HEK293T (cell line): ENCODE measurements at regions not wholly inside any gene's neighbourhood (a gene's known extent, or its start where the extent isn't known, plus 50 kb on each side); places are given as distances from the start of the nearest gene placed in this dataset.

Experiments
- CTCF ChIA-PET: fragments of 350-600 bp; formaldehyde crosslinking; extraction: SDS; loops from one replicate; lab custom pipeline; 2021; ENCODE audit warnings: antibody characterized with exemption, inconsistent platforms; lab: Yijun Ruan, JAX
- POLR2A ChIA-PET: fragments of 350-600 bp; formaldehyde crosslinking; extraction: SDS; loops from one replicate; lab custom pipeline; 2020; ENCODE audit warnings: antibody characterized with exemption, inconsistent platforms; lab: Yijun Ruan, JAX
- DNase-seq: peaks from one replicate; pipeline ENCODE4 v3.0.0; 2012; ENCODE audit warnings: mixed read lengths; ENCODE audit errors: extremely low spot score
- ARNT ChIP-seq: fragments of 450-650 bp; IDR thresholded peaks from 2 replicates; pipeline ENCODE4 v1.6.1; 2017; ENCODE audit warnings: mild to moderate bottlenecking
- BHLHE40 ChIP-seq: fragments of 450-650 bp; IDR thresholded peaks from 2 replicates; pipeline ENCODE4 v1.6.1; 2016; ENCODE audit warnings: mild to moderate bottlenecking, moderate library complexity, borderline replicate concordance
- CTBP1 ChIP-seq: fragments of 450-650 bp; IDR thresholded peaks from 2 replicates; pipeline ENCODE4 v1.6.1; 2016; ENCODE audit warnings: borderline replicate concordance
- ELF4 ChIP-seq: fragments of 450-650 bp; IDR thresholded peaks from 2 replicates; pipeline ENCODE4 v1.6.1; 2017; ENCODE audit warnings: antibody characterized with exemption
- FOXA1 ChIP-seq: fragments of 450-650 bp; IDR thresholded peaks from 2 replicates; pipeline ENCODE4 v1.6.1; 2016; ENCODE audit warnings: mild to moderate bottlenecking
- FOXK2 ChIP-seq: fragments of 450-650 bp; IDR thresholded peaks from 2 replicates; pipeline ENCODE4 v1.6.1; 2016; ENCODE audit warnings: mild to moderate bottlenecking
- FOXM1 ChIP-seq: fragments of 450-650 bp; IDR thresholded peaks from 2 replicates; pipeline ENCODE4 v1.6.1; 2017; ENCODE audit warnings: mild to moderate bottlenecking, borderline replicate concordance
- HDGF ChIP-seq: fragments of 450-650 bp; IDR thresholded peaks from 2 replicates; pipeline ENCODE4 v1.6.1; 2017; ENCODE audit warnings: antibody characterized with exemption, borderline replicate concordance
- L3MBTL2 ChIP-seq: fragments of 450-650 bp; conservative IDR thresholded peaks from 2 replicates; pipeline ENCODE4 v1.6.1; 2016; ENCODE audit warnings: mild to moderate bottlenecking
- LEF1 ChIP-seq: fragments of 450-650 bp; IDR thresholded peaks from 2 replicates; pipeline ENCODE4 v1.6.1; 2017; ENCODE audit warnings: mild to moderate bottlenecking, borderline replicate concordance
- NFRKB ChIP-seq: fragments of 450-650 bp; IDR thresholded peaks from 2 replicates; pipeline ENCODE4 v1.6.1; 2016; ENCODE audit warnings: mild to moderate bottlenecking, moderate library complexity
- PKNOX1 ChIP-seq: fragments of 450-650 bp; IDR thresholded peaks from 2 replicates; pipeline ENCODE4 v1.6.1; 2016
- SP1 ChIP-seq: fragments of 450-650 bp; IDR thresholded peaks from 2 replicates; pipeline ENCODE4 v1.6.1; 2017
- SUZ12 ChIP-seq: fragments of 450-650 bp; IDR thresholded peaks from 2 replicates; pipeline ENCODE4 v1.6.1; 2016; ENCODE audit warnings: mild to moderate bottlenecking
- TARDBP ChIP-seq: fragments of 450-650 bp; IDR thresholded peaks from 2 replicates; pipeline ENCODE4 v1.6.1; 2016
- ZNF384 ChIP-seq: fragments of 450-650 bp; IDR thresholded peaks from 2 replicates; pipeline ENCODE4 v1.6.1; 2016

- ChIA-PET POLR2A (no interaction called here), CTCF (no interaction called here)
- no peak for TF ChIP-seq LEF1
- TF ChIP-seq CTBP1 = no peak
- TF ChIP-seq NFRKB = no peak
- TF ChIP-seq L3MBTL2 = no peak
- TF ChIP-seq ARNT = no peak
- no peak for TF ChIP-seq ELF4
- TF ChIP-seq FOXK2 = no peak
- no peak for TF ChIP-seq ZNF384
- no peak for TF ChIP-seq SP1
- no peak for TF ChIP-seq TARDBP
- TF ChIP-seq FOXA1 = no peak
- TF ChIP-seq FOXM1 = no peak
- no peak for DNase-seq
Measured at GRCh38 chr4:24203926-24204325, 314.1 kb upstream of the PPARGC1A start.

GRCh38 chr4:24202579-24202978 lies 312.7 kb upstream of the PPARGC1A start:
- TF ChIP-seq BHLHE40 (no peak), ARNT (no peak), L3MBTL2 (no peak), NFRKB (no peak), FOXK2 (no peak), CTBP1 (no peak), FOXM1 (no peak), TARDBP (no peak), FOXA1 (no peak), ZNF384 (no peak), HDGF (no peak), SUZ12 (no peak), PKNOX1 (no peak)
- CTCF ChIA-PET = no interaction called here
- POLR2A ChIA-PET = no interaction called here
- no peak for DNase-seq

GRCh38 chr4:24197955-24198354 lies 308.1 kb upstream of the PPARGC1A start:
- no peak for DNase-seq
- ChIA-PET POLR2A (no interaction called here), CTCF (no interaction called here)
- TF ChIP-seq BHLHE40 (no peak), TARDBP (no peak), FOXA1 (no peak), CTBP1 (no peak), ARNT (no peak), SUZ12 (no peak), ELF4 (no peak), L3MBTL2 (no peak), FOXM1 (no peak), PKNOX1 (no peak), ZNF384 (no peak), FOXK2 (no peak), HDGF (no peak), NFRKB (no peak)

GRCh38 chr4:24196785-24197184 lies 306.9 kb upstream of the PPARGC1A start:
- TF ChIP-seq NFRKB (no peak), SP1 (no peak), PKNOX1 (no peak), FOXA1 (no peak), HDGF (no peak), LEF1 (no peak), ZNF384 (no peak), ELF4 (no peak), ARNT (no peak), BHLHE40 (no peak)
- no peak for DNase-seq
- ChIA-PET POLR2A (no interaction called here), CTCF (no interaction called here)

GRCh38 chr4:24195991-24196736 lies 306.3 kb upstream of the PPARGC1A start:
- POLR2A ChIA-PET = no interaction called here
- CTCF ChIA-PET = interaction anchor here (0.6 kb wide), 1 partner anchor 212 kb away, joined by 3 read pairs; no protein-coding TSS in a partner anchor
- TF ChIP-seq ELF4 (no peak), PKNOX1 (no peak), ARNT (no peak), FOXK2 (no peak), FOXA1 (no peak), SUZ12 (no peak), LEF1 (no peak), FOXM1 (no peak), CTBP1 (no peak), SP1 (no peak), NFRKB (no peak), L3MBTL2 (no peak), TARDBP (no peak), HDGF (no peak), ZNF384 (no peak)
- no peak for DNase-seq
